ENCODE measurements at regions not wholly inside any gene's neighbourhood (a gene's known extent, or its start where the extent isn't known, plus 50 kb on each side); places are given as distances from the start of the nearest gene placed in this dataset.

GRCh38 chr14:105818712-105819005, 292.3 kb downstream of the TMEM121 start:
- DNase-seq: no peak

GRCh38 chr14:105830171-105830570, 303.8 kb downstream of the TMEM121 start:
- no peak for DNase-seq

GRCh38 chr14:105836160-105836559, 309.8 kb downstream of the TMEM121 start:
- DNase-seq: no peak

- no peak for DNase-seq
These were observed 310.3 kb downstream of the TMEM121 start for GRCh38 chr14:105836730-105837129.

- DNase-seq: no peak
These were observed 311.1 kb downstream of the TMEM121 start for GRCh38 chr14:105837349-105838063.

- no peak for DNase-seq
These were observed 311.7 kb downstream of the TMEM121 start for GRCh38 chr14:105838107-105838506.

GRCh38 chr14:105838591-105839424, 312.4 kb downstream of the TMEM121 start:
- no peak for DNase-seq

- no peak for DNase-seq
These were observed 313.3 kb downstream of the TMEM121 start for GRCh38 chr14:105839425-105840265.

GRCh38 chr14:105840266-105841021, 314.1 kb downstream of the TMEM121 start:
- no peak for DNase-seq

GRCh38 chr14:105841022-105842009, 314.9 kb downstream of the TMEM121 start:
- no peak for DNase-seq

GRCh38 chr14:105842105-105842504, 315.7 kb downstream of the TMEM121 start:
- no peak for DNase-seq

- DNase-seq: no peak
These were observed 317.2 kb downstream of the TMEM121 start for GRCh38 chr14:105843444-105844046.

GRCh38 chr14:105844047-105844630, 317.8 kb downstream of the TMEM121 start:
- no peak for DNase-seq

- DNase-seq: no peak
These were observed 318.7 kb downstream of the TMEM121 start for GRCh38 chr14:105844810-105845724.

- no peak for DNase-seq
These were observed 319.4 kb downstream of the TMEM121 start for GRCh38 chr14:105845725-105846309.

GRCh38 chr14:105846312-105846711, 319.9 kb downstream of the TMEM121 start:
- DNase-seq: no peak

GRCh38 chr14:105847400-105847799, 321.0 kb downstream of the TMEM121 start:
- no peak for DNase-seq

- DNase-seq: no peak
These were observed 322.2 kb downstream of the TMEM121 start for GRCh38 chr14:105848570-105848969.

All from left hindlimb (tissue), 1 donor.